GM23338 (cell line): ENCODE measurements at regions not wholly inside any gene's neighbourhood (a gene's known extent, or its start where the extent isn't known, plus 50 kb on each side); places are given as distances from the start of the nearest gene placed in this dataset.

Experiments used
- CREB1 ChIP-seq: fragments of 250-450 bp; sonication (Bioruptor Pico); IDR thresholded peaks from 2 replicates; pipeline ENCODE4 v1.5.0; 2020; ENCODE audit warnings: low read depth, mild to moderate bottlenecking, moderate library complexity
- EZH2 ChIP-seq: fragments of 200-600 bp; sonication (generic); IDR thresholded peaks from one replicate; pipeline ENCODE4 v1.8.0; 2017; ENCODE audit warnings: antibody characterized with exemption, mild to moderate bottlenecking, low read depth; ENCODE audit not compliant: unreplicated experiment
- EZH2phosphoT487 ChIP-seq: fragments of 200-600 bp; sonication (generic); IDR thresholded peaks from one replicate; pipeline ENCODE4 v1.8.1; 2018; ENCODE audit warnings: antibody characterized with exemption; ENCODE audit not compliant: unreplicated experiment
- JUNB ChIP-seq: IDR thresholded peaks from one replicate; pipeline ENCODE4 v1.6.1; 2016; ENCODE audit warnings: antibody characterized with exemption; ENCODE audit not compliant: unreplicated experiment
- POLR2AphosphoS5 ChIP-seq: IDR thresholded peaks from 2 replicates; pipeline ENCODE4 v1.6.1; 2016; ENCODE audit warnings: antibody characterized with exemption, low read depth
- STAT1 ChIP-seq: IDR thresholded peaks from one replicate; pipeline ENCODE4 v1.6.1; 2016; ENCODE audit warnings: antibody characterized with exemption; ENCODE audit not compliant: unreplicated experiment
- ZNF114 ChIP-seq: fragments of 250-450 bp; sonication (Bioruptor Pico); IDR thresholded peaks from 2 replicates; pipeline ENCODE4 v1.5.0; 2020; ENCODE audit warnings: mild to moderate bottlenecking, moderate library complexity
- ZNF331 ChIP-seq: fragments of 250-450 bp; sonication (Bioruptor Pico); IDR thresholded peaks from 2 replicates; pipeline ENCODE4 v1.5.0; 2020; ENCODE audit warnings: low read depth, mild to moderate bottlenecking, moderate library complexity
- TF ChIP-seq, protein P1 (sequence below), 2 experiments: fragments of 200-600 bp in 1 of 2; sonication (generic) in 1 of 2; conservative IDR thresholded peaks; 2 replicates each; pipeline versions ENCODE4 v1.5.1 to v1.6.1; 2016 to 2017; ENCODE audit warnings: antibody characterized with exemption in 2 of 2, low read depth in 2 of 2, mild to moderate bottlenecking in 2 of 2, moderate library complexity in 1 of 2
- TF ChIP-seq, protein P2 (sequence below): IDR thresholded peaks from one replicate; pipeline ENCODE4 v1.6.1; 2018; ENCODE audit warnings: antibody characterized with exemption; ENCODE audit not compliant: unreplicated experiment
- TF ChIP-seq, protein P3 (sequence below): IDR thresholded peaks from 2 replicates; pipeline ENCODE4 v1.6.1; 2016; ENCODE audit warnings: antibody characterized with exemption

- TF ChIP-seq, protein P1, sequence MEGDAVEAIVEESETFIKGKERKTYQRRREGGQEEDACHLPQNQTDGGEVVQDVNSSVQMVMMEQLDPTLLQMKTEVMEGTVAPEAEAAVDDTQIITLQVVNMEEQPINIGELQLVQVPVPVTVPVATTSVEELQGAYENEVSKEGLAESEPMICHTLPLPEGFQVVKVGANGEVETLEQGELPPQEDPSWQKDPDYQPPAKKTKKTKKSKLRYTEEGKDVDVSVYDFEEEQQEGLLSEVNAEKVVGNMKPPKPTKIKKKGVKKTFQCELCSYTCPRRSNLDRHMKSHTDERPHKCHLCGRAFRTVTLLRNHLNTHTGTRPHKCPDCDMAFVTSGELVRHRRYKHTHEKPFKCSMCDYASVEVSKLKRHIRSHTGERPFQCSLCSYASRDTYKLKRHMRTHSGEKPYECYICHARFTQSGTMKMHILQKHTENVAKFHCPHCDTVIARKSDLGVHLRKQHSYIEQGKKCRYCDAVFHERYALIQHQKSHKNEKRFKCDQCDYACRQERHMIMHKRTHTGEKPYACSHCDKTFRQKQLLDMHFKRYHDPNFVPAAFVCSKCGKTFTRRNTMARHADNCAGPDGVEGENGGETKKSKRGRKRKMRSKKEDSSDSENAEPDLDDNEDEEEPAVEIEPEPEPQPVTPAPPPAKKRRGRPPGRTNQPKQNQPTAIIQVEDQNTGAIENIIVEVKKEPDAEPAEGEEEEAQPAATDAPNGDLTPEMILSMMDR (conservative IDR thresholded peaks at IDR 0.05; ENCODE audit: low read depth in 2 of 2), result no peak
- TF ChIP-seq EZH2 (no peak), EZH2phosphoT487 (no peak), JUNB (no peak), POLR2AphosphoS5 (no peak), CREB1 (CRISPR knock-in tag) (no peak), ZNF331 (CRISPR knock-in tag) (no peak), ZNF114 (no peak), STAT1 (no peak)
- TF ChIP-seq, protein P2, sequence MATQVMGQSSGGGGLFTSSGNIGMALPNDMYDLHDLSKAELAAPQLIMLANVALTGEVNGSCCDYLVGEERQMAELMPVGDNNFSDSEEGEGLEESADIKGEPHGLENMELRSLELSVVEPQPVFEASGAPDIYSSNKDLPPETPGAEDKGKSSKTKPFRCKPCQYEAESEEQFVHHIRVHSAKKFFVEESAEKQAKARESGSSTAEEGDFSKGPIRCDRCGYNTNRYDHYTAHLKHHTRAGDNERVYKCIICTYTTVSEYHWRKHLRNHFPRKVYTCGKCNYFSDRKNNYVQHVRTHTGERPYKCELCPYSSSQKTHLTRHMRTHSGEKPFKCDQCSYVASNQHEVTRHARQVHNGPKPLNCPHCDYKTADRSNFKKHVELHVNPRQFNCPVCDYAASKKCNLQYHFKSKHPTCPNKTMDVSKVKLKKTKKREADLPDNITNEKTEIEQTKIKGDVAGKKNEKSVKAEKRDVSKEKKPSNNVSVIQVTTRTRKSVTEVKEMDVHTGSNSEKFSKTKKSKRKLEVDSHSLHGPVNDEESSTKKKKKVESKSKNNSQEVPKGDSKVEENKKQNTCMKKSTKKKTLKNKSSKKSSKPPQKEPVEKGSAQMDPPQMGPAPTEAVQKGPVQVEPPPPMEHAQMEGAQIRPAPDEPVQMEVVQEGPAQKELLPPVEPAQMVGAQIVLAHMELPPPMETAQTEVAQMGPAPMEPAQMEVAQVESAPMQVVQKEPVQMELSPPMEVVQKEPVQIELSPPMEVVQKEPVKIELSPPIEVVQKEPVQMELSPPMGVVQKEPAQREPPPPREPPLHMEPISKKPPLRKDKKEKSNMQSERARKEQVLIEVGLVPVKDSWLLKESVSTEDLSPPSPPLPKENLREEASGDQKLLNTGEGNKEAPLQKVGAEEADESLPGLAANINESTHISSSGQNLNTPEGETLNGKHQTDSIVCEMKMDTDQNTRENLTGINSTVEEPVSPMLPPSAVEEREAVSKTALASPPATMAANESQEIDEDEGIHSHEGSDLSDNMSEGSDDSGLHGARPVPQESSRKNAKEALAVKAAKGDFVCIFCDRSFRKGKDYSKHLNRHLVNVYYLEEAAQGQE, result no peak
- TF ChIP-seq, protein P3, sequence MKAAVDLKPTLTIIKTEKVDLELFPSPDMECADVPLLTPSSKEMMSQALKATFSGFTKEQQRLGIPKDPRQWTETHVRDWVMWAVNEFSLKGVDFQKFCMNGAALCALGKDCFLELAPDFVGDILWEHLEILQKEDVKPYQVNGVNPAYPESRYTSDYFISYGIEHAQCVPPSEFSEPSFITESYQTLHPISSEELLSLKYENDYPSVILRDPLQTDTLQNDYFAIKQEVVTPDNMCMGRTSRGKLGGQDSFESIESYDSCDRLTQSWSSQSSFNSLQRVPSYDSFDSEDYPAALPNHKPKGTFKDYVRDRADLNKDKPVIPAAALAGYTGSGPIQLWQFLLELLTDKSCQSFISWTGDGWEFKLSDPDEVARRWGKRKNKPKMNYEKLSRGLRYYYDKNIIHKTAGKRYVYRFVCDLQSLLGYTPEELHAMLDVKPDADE, result no peak
These were observed 246.1 kb downstream of the KLF6 start for GRCh38 chr10:3538656-3539531.
